HL-60/S4 treated with phorbol 12-myristate 13-acetate at 8.2 ng/mL for 4 days and 3 days (cell line): ENCODE measurements at regions not wholly inside any gene's neighbourhood (a gene's known extent, or its start where the extent isn't known, plus 50 kb on each side); places are given as distances from the start of the nearest gene placed in this dataset.
"Not testable (repeated sequence)": the region's sequence is repeated elsewhere in the genome, so short reads cannot be mapped to it uniquely, and the experiment has no call there.

Experiments
- in situ Hi-C: fragments of 300-500 bp; cut with MboI; formaldehyde crosslinking; loops from 2 replicates; pipeline ENCODE4 v1.15.0; 2022; ENCODE audit warnings: low sequenced_read_pairs

GRCh38 chr21:17059936-17060335 lies 452.9 kb upstream of the CXADR start:
- in situ Hi-C loops = no loop called here

GRCh38 chr21:17066006-17066405 lies 446.8 kb upstream of the CXADR start:
- in situ Hi-C loops = no loop called here

- in situ Hi-C loops = no loop called here
Measured at GRCh38 chr21:17071093-17071492, 441.8 kb upstream of the CXADR start.

- in situ Hi-C loops = no loop called here
Measured at GRCh38 chr21:17081193-17081592, 431.6 kb upstream of the CXADR start.

GRCh38 chr21:17082843-17083483 lies 429.9 kb upstream of the CXADR start:
- in situ Hi-C loops = no loop called here

GRCh38 chr21:17085707-17086106 lies 427.1 kb upstream of the CXADR start:
- in situ Hi-C loops = no loop called here

GRCh38 chr21:17088500-17088899 lies 424.3 kb upstream of the CXADR start:
- in situ Hi-C loops = no loop called here

- in situ Hi-C loops = no loop called here
Measured at GRCh38 chr21:17089091-17089491, 423.8 kb upstream of the CXADR start.

- in situ Hi-C loops = no loop called here
Measured at GRCh38 chr21:17101696-17102095, 411.1 kb upstream of the CXADR start.

GRCh38 chr21:17105932-17106331 lies 406.9 kb upstream of the CXADR start:
- in situ Hi-C loops = no loop called here

GRCh38 chr21:17114045-17114444 lies 398.8 kb upstream of the CXADR start:
- in situ Hi-C loops = no loop called here

GRCh38 chr21:17118638-17119384 lies 394.0 kb upstream of the CXADR start:
- in situ Hi-C loops = no loop called here

- in situ Hi-C loops = no loop called here
Measured at GRCh38 chr21:17119466-17120297, 393.2 kb upstream of the CXADR start.

GRCh38 chr21:17127395-17127794 lies 385.4 kb upstream of the CXADR start:
- in situ Hi-C loops = not testable (repeated sequence)

GRCh38 chr21:17128132-17128531 lies 384.7 kb upstream of the CXADR start:
- in situ Hi-C loops = no loop called here

- in situ Hi-C loops = not testable (repeated sequence)
Measured at GRCh38 chr21:17139159-17139558, 373.7 kb upstream of the CXADR start.

GRCh38 chr21:17139696-17140095 lies 373.1 kb upstream of the CXADR start:
- in situ Hi-C loops = no loop called here

GRCh38 chr21:17146426-17146825 lies 366.4 kb upstream of the CXADR start:
- in situ Hi-C loops = no loop called here

GRCh38 chr21:17159697-17160096 lies 353.1 kb upstream of the CXADR start:
- in situ Hi-C loops = no loop called here

- in situ Hi-C loops = no loop called here
Measured at GRCh38 chr21:17185674-17186073, 327.2 kb upstream of the CXADR start.

GRCh38 chr21:17189963-17190362 lies 322.9 kb upstream of the CXADR start:
- in situ Hi-C loops = no loop called here
